ENCODE measurements at regions not wholly inside any gene's neighbourhood (a gene's known extent, or its start where the extent isn't known, plus 50 kb on each side); places are given as distances from the start of the nearest gene placed in this dataset.
"Not testable (repeated sequence)": the region's sequence is repeated elsewhere in the genome, so short reads cannot be mapped to it uniquely, and the experiment has no call there.

DNA sequence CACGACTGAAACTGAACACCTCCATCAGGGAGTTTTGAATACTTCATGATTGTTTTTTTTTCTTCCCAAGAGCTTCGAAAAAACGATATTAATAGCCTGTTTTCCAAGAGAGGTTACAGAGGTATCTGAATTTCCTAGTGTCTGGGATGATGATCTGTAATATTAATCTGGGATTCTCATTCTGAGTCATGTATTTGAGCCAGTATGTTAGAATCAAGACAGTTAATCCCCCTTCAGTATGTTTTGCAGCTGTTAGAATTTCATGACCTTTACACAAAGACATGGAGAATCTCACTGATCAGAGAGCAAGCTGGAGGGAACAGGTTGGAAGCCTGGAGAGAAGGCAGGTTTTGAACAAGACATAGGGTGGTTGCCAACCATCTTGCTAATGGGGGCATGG, 234.5 kb upstream of the GAP43 start:
- no peak for DNase-seq

DNA sequence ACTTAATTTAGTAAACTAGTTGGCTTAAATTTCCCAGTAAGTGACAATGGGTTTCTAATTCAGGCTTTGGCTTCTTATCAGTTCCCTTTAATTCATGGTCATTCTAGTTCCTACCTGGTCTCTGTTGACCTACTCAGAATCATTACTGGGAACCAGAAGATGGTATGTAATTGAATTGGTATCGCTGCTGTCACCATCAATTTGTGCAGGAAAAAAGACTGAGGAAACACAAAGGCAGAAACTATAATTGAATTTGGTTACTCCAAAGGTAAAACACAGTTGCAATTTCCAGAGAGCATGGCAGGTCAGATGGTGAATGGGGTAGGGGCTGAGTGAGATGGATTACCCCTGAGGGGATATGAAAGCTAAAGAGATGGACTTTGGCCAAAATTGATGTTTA, 226.5 kb upstream of the GAP43 start:
- DNase-seq, result no peak

- no peak for DNase-seq
Measured at GRCh38 chr3:115397433-115397832, 225.9 kb upstream of the GAP43 start.

DNA sequence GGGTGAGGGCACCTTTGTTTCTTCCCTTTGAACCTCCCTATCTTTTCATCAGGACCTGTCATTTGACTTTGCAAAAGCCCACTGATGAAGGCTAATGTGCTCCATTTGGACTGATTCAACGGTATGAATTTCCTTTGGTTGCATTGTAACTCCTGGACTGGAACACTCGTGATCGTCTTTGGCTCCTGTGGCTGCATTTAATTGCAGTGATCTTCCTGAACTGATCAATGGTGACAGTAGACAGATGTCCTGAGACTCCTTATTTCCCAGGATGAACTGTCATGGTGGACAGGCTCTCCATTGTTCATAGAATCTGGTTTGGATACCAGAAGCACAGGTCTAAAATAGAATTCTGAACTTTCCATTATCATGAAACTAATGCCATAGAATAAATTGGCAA, 224.8 kb upstream of the GAP43 start:
- no peak for DNase-seq

- no peak for DNase-seq
Measured at GRCh38 chr3:115399750-115400149, 223.6 kb upstream of the GAP43 start.

DNA sequence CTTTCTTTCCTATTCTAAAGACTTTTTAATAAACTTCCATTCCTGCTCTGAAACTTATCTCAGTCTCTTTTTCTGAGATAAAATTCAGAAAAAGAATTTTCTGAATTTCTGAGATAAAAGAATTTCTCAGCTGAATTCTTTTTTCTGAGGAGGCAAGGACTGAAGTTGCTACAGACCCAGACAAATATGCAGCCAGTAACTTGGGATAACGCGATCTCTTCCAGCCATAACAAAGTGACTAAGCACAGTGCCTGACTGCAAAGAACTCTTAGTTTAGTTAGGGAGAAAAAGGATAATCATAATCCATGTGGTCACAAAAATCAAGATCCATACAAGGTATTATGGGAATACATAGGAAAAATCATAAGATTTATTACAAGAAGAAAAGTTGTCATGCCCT, 222.0 kb upstream of the GAP43 start:
- DNase-seq, result no peak

- no peak for DNase-seq
Measured at GRCh38 chr3:115401851-115402501, 221.3 kb upstream of the GAP43 start.

- no peak for DNase-seq
Measured at GRCh38 chr3:115402651-115403050, 220.7 kb upstream of the GAP43 start.

- no peak for DNase-seq
Measured at GRCh38 chr3:115403786-115404185, 219.5 kb upstream of the GAP43 start.

DNA sequence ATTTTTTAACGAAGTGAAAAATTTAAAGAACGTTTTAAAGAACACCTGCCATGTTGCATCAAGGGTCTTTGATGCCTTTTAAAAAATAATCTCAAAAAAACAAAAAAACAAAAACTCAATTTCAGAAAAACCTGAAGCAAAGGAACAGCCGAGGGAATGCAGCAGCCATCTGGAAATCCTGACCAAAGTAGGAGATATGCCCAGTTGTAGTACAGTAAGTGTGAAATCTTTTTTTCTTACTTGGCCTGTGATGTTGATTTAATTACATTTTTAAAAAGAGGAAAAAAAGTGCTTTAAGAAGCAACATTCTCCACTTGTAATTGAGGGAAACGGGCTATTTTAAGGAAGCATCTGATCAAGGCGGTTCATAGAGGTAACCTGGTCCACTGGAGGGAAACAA, 213.7 kb upstream of the GAP43 start:
- DNase-seq, result no peak

- DNase-seq, result not testable (repeated sequence)
Measured at GRCh38 chr3:115414610-115415009, 208.7 kb upstream of the GAP43 start.

DNA sequence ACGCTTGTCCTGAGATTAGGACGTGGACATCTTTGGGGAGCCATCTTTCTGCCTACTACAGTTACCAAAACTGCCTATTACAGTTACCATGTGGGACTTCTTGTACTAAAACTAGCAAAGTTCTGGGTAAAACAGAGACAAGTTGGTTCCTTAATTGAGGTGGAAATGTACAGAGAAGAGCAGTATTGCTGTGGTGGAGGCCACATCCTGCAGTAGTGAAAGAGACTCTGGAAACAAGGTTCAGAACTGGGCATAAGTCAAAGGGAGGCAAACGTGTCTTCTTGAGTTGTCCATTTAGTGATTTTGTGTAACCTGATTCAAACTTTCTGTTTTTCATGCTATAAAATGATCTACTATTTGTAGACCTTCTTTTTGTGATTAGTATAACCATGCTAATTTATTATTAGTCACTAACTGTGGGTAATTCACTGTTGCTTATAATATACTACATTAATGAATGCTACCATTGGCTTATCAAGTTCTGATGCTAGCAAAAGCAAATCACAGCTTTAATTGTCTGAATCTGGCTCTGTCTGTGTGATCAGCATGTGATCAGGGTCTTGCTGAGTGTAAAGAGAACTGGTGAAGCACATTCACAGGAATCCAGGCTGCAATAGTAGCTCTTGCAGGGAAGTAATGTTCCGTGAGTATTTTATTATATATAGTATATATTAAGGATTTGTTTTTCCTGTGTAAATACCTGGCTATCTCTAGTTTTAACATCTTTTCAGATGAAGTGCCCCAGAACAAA, 207.9 kb upstream of the GAP43 start:
- no peak for DNase-seq

DNA sequence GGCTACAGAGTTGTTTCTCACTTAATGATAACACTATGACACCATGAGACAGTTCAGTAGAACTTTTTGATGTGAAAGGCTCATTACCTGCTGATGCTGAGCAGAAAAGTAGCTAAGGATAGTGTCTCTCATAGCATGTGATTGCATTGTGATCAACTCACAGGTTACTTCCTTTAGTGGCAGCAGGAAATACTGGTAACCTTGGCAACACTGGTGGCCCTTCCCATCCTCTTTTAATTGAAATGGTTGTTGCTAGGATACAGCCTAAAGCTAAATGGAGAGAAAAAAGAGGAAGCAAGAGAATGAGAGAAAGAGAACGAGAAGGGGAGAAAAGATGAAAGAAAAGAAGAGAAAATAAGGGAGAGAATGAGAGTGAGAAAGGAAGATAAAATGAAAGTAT, 204.7 kb upstream of the GAP43 start:
- no peak for DNase-seq

DNA sequence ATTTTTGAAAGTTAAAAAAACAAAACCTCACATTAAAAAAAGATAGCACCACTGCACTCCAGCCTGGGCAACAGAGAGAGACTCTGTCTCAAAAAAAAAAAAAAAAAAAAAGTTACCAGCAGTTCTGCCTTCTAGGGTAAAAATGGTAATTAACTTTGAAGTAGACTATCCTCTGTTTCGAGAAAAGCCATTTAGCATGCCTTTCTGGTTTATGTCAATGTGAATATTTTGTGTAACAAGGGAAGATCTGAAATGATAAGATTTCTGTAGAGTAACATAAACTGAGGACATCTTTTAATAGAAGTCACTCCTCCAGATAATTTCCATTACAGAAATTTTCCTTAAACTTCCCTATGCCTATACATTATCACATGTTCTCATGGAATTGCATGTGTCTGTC, 203.2 kb upstream of the GAP43 start:
- no peak for DNase-seq

GRCh38 chr3:115423170-115423569, 200.1 kb upstream of the GAP43 start:
- no peak for DNase-seq

GRCh38 chr3:115428841-115429240, 194.5 kb upstream of the GAP43 start:
- no peak for DNase-seq

DNA sequence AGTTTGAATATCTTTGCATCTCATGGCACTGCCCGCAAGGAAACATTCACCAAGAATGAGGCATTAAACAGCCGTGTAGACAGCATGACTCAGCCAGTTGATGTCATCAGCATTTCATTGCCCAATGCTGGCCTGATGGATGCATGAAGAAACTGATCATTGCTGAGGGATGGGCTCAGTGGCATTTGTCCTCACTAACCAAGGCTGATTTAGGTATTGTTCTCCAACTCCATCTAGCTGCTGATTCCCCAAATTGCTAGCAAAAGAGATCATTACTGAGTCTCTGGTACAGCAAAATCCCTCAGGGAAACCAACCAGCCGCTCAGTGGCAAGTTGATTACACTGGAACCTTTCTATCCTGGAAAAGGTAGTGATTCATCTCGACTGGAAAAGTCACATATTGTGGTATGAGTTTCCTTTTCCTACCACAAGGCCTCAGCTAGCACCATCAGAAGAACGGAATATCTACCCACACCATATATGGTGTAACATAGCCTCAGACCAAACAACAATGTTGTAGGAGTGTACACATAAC, 186.5 kb upstream of the GAP43 start:
- no peak for DNase-seq

- no peak for DNase-seq
Measured at GRCh38 chr3:115438799-115439198, 184.5 kb upstream of the GAP43 start.

GRCh38 chr3:115445559-115445958, 177.8 kb upstream of the GAP43 start:
- no peak for DNase-seq

DNA sequence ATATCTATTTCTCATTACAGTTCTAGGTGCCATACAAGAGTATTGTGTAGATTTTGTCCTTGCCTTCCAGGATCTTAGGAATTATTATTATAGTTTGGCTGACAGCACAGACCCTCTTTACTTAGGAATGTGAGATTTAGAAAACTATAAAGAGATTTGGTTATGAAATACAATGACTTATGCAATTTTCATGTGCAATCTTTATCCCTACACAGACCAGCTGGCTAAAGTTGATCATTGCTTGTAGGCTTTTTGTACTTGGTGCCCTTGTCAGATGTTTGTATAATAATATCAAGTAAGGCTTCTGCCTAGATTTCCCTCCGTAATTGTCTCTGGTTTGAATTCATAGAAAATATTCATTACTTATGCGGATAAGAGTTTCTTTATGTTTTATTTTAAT, 174.5 kb upstream of the GAP43 start:
- no peak for DNase-seq

GRCh38 chr3:115450036-115450435, 173.3 kb upstream of the GAP43 start:
- no peak for DNase-seq

DNA sequence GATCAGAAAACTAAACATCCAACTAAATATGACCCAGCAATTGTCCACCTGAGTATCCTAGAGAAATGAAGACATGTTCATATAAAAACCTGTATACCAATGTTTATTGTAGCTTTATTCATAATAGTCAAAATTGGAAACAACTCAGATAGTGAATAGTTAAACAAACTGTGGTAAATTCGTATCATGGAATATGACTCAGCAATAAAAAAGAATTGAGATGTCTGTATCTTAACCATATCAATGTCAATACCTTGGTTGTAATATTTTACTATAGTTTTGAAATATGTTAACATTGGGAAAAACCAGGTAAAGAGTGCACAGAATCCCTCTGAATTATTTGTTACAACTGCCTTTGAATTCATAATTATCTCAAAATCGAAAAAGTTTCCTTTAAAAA, 159.3 kb upstream of the GAP43 start:
- no peak for DNase-seq

- DNase-seq, result peak; percentile 2
Measured at GRCh38 chr3:115469649-115470048, 153.7 kb upstream of the GAP43 start.

GRCh38 chr3:115470254-115470653, 153.1 kb upstream of the GAP43 start:
- DNase-seq, result no peak

Data from left kidney (tissue), 1 donor.